WTC11 (cell line): ENCODE measurements at regions not wholly inside any gene's neighbourhood (a gene's known extent, or its start where the extent isn't known, plus 50 kb on each side); places are given as distances from the start of the nearest gene placed in this dataset.

ENCODE experiments used
- ATAC-seq: fragments of 200-7000 bp; cut with Tn5 transposase; 2 replicates; pipeline ENCODE4 v1.10.0; 2021; ENCODE audit warnings: mild to moderate bottlenecking, moderate library complexity
- CTCF ChIA-PET: fragments of 300-600 bp; sonication (Branson Sonifier 250); formaldehyde crosslinking; loops from one replicate; lab custom pipeline; 2021; ENCODE audit warnings: antibody characterized with exemption; lab: Charles Lee
- POLR2A ChIA-PET: fragments of 350-600 bp; sonication (Branson Sonifier 250); formaldehyde crosslinking; loops from one replicate; lab custom pipeline; 2021; ENCODE audit warnings: antibody characterized with exemption; lab: Charles Lee
- DNase-seq: peaks from one replicate; pipeline ENCODE4 v3.0.0; 2021; ENCODE audit warnings: low spot score
- H3K27ac Mint-ChIP-seq: 2 replicates; pipeline ENCODE4 v1.8.0; 2021; ENCODE audit warnings: mixed read lengths
- H3K27me3 Mint-ChIP-seq: 2 replicates; pipeline ENCODE4 v1.8.0; 2021; ENCODE audit warnings: low read depth, mild to moderate bottlenecking, moderate library complexity, mixed read lengths
- H3K36me3 Mint-ChIP-seq: 2 replicates; pipeline ENCODE4 v1.8.0; 2021; ENCODE audit warnings: mixed read lengths
- H3K4me1 Mint-ChIP-seq: 2 replicates; pipeline ENCODE4 v1.8.0; 2022; ENCODE audit warnings: mixed read lengths
- H3K4me3 Mint-ChIP-seq: 2 replicates; pipeline ENCODE4 v1.8.0; 2021; ENCODE audit warnings: mild to moderate bottlenecking, moderate library complexity, mixed read lengths
- H3K9me3 Mint-ChIP-seq: 2 replicates; pipeline ENCODE4 v1.8.0; 2021; ENCODE audit warnings: mixed read lengths
- ATF1 ChIP-seq: sonication (generic); formaldehyde crosslinking; IDR thresholded peaks from 2 replicates; pipeline ENCODE4 v1.8.1; 2023; ENCODE audit warnings: mild to moderate bottlenecking, moderate library complexity, missing genetic modification reagents
- CREM ChIP-seq: sonication (generic); formaldehyde crosslinking; IDR thresholded peaks from 2 replicates; pipeline ENCODE4 v1.8.1; 2022; ENCODE audit warnings: mild to moderate bottlenecking, missing genetic modification reagents, moderate library complexity
- GABPB1 ChIP-seq: sonication (generic); formaldehyde crosslinking; IDR thresholded peaks from 2 replicates; pipeline ENCODE4 v1.8.1; 2023; ENCODE audit warnings: mild to moderate bottlenecking, missing genetic modification reagents
- IRF2 ChIP-seq: sonication (generic); formaldehyde crosslinking; IDR thresholded peaks from 2 replicates; pipeline ENCODE4 v1.8.0; 2022; ENCODE audit warnings: low read depth, missing genetic modification reagents, borderline replicate concordance
- JAZF1 ChIP-seq: fragments of 250-450 bp; sonication (Bioruptor Pico); IDR thresholded peaks from 2 replicates; pipeline ENCODE4 v1.9.0; 2021; ENCODE audit warnings: moderate library complexity, mild to moderate bottlenecking, inconsistent platforms
- KAT7 ChIP-seq: sonication (generic); formaldehyde crosslinking; IDR thresholded peaks from 2 replicates; pipeline ENCODE4 v1.8.1; 2023; ENCODE audit warnings: missing genetic modification reagents, mild to moderate bottlenecking, borderline replicate concordance
- MXD4 ChIP-seq: fragments of 250-450 bp; sonication (Bioruptor Pico); IDR thresholded peaks from 2 replicates; pipeline ENCODE4 v1.8.0; 2021; ENCODE audit warnings: mild to moderate bottlenecking, moderate library complexity, borderline replicate concordance
- OVOL2 ChIP-seq: fragments of 250-450 bp; sonication (Bioruptor Pico); IDR thresholded peaks from 2 replicates; pipeline ENCODE4 v1.9.0; 2021; ENCODE audit warnings: mild to moderate bottlenecking, borderline replicate concordance
- PRRX2 ChIP-seq: fragments of 250-450 bp; sonication (Bioruptor Pico); IDR thresholded peaks from 2 replicates; pipeline ENCODE4 v1.8.0; 2021; ENCODE audit warnings: mild to moderate bottlenecking
- RELA ChIP-seq: sonication (generic); formaldehyde crosslinking; IDR thresholded peaks from 2 replicates; pipeline ENCODE4 v1.8.1; 2022; ENCODE audit warnings: missing genetic modification reagents, mild to moderate bottlenecking, borderline replicate concordance
- SMAD3 ChIP-seq: sonication (generic); formaldehyde crosslinking; IDR thresholded peaks from 2 replicates; pipeline ENCODE4 v1.8.0; 2022; ENCODE audit warnings: missing genetic modification reagents, mild to moderate bottlenecking, borderline replicate concordance
- SOX15 ChIP-seq: fragments of 250-450 bp; sonication (Bioruptor Pico); IDR thresholded peaks from 2 replicates; pipeline ENCODE4 v1.9.0; 2021; ENCODE audit warnings: mild to moderate bottlenecking
- TEAD1 ChIP-seq: sonication (generic); formaldehyde crosslinking; IDR thresholded peaks from 2 replicates; pipeline ENCODE4 v1.8.0; 2022; ENCODE audit warnings: mild to moderate bottlenecking, missing genetic modification reagents
- TEAD4 ChIP-seq: sonication (generic); formaldehyde crosslinking; IDR thresholded peaks from 2 replicates; pipeline ENCODE4 v1.8.0; 2022; ENCODE audit warnings: mild to moderate bottlenecking, missing genetic modification reagents
- ZNF138 ChIP-seq: sonication (generic); formaldehyde crosslinking; conservative IDR thresholded peaks from 2 replicates; pipeline ENCODE4 v1.8.1; 2022; ENCODE audit warnings: mild to moderate bottlenecking, moderate library complexity, missing genetic modification reagents
- TF ChIP-seq, protein P1 (sequence below): sonication (generic); formaldehyde crosslinking; IDR thresholded peaks from 2 replicates; pipeline ENCODE4 v1.8.1; 2022; ENCODE audit warnings: low read depth, mild to moderate bottlenecking, moderate library complexity, missing genetic modification reagents, borderline replicate concordance
- TF ChIP-seq, protein P2 (sequence below): sonication (generic); formaldehyde crosslinking; IDR thresholded peaks from 2 replicates; pipeline ENCODE4 v1.8.1; 2022; ENCODE audit warnings: mild to moderate bottlenecking, moderate library complexity, missing genetic modification reagents
- TF ChIP-seq, protein P3 (sequence below): sonication (generic); formaldehyde crosslinking; IDR thresholded peaks from 2 replicates; pipeline ENCODE4 v1.8.1; 2022; ENCODE audit warnings: missing genetic modification reagents, borderline replicate concordance
- TF ChIP-seq, protein P4 (sequence below): sonication (generic); formaldehyde crosslinking; IDR thresholded peaks from 2 replicates; pipeline ENCODE4 v1.8.0; 2022; ENCODE audit warnings: mild to moderate bottlenecking, missing genetic modification reagents
- TF ChIP-seq, protein P5 (sequence below): sonication (generic); formaldehyde crosslinking; IDR thresholded peaks from 2 replicates; pipeline ENCODE4 v1.8.1; 2022; ENCODE audit warnings: low read depth, missing genetic modification reagents, borderline replicate concordance

DNA sequence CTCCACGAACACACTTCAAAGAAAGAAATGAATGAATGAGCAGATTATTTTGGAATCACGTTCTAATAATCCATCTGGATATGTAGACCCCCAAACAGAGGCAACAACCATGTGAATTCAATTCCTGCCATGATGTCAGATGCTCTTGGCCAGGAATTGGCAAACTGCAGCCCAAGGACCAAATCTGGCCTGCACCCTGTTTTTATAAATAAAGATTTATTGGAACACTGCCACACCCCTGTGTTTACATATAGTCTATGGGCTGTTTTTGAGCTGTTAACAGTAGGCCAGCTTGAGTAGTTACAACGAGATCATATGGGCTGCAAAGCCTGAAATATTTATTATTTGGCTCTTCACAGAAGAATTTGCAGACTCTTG, 336.0 kb upstream of the ZFHX3 start (continued):
- TF ChIP-seq, protein P1, sequence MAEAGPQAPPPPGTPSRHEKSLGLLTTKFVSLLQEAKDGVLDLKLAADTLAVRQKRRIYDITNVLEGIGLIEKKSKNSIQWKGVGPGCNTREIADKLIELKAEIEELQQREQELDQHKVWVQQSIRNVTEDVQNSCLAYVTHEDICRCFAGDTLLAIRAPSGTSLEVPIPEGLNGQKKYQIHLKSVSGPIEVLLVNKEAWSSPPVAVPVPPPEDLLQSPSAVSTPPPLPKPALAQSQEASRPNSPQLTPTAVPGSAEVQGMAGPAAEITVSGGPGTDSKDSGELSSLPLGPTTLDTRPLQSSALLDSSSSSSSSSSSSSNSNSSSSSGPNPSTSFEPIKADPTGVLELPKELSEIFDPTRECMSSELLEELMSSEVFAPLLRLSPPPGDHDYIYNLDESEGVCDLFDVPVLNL (CRISPR knock-in tag), result no peak
- TF ChIP-seq, protein P2, sequence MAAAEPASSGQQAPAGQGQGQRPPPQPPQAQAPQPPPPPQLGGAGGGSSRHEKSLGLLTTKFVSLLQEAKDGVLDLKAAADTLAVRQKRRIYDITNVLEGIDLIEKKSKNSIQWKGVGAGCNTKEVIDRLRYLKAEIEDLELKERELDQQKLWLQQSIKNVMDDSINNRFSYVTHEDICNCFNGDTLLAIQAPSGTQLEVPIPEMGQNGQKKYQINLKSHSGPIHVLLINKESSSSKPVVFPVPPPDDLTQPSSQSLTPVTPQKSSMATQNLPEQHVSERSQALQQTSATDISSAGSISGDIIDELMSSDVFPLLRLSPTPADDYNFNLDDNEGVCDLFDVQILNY (CRISPR knock-in tag), result no peak
- TF ChIP-seq, protein P3, sequence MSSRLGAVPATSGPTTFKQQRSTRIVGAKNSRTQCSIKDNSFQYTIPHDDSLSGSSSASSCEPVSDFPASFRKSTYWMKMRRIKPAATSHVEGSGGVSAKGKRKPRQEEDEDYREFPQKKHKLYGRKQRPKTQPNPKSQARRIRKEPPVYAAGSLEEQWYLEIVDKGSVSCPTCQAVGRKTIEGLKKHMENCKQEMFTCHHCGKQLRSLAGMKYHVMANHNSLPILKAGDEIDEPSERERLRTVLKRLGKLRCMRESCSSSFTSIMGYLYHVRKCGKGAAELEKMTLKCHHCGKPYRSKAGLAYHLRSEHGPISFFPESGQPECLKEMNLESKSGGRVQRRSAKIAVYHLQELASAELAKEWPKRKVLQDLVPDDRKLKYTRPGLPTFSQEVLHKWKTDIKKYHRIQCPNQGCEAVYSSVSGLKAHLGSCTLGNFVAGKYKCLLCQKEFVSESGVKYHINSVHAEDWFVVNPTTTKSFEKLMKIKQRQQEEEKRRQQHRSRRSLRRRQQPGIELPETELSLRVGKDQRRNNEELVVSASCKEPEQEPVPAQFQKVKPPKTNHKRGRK (CRISPR knock-in tag), result no peak
- TF ChIP-seq SOX15 (CRISPR knock-in tag) (no peak), CREM (CRISPR knock-in tag) (no peak), TEAD1 (CRISPR knock-in tag) (no peak), ATF1 (CRISPR knock-in tag) (no peak), MXD4 (CRISPR knock-in tag) (no peak), KAT7 (CRISPR knock-in tag) (no peak)

DNA sequence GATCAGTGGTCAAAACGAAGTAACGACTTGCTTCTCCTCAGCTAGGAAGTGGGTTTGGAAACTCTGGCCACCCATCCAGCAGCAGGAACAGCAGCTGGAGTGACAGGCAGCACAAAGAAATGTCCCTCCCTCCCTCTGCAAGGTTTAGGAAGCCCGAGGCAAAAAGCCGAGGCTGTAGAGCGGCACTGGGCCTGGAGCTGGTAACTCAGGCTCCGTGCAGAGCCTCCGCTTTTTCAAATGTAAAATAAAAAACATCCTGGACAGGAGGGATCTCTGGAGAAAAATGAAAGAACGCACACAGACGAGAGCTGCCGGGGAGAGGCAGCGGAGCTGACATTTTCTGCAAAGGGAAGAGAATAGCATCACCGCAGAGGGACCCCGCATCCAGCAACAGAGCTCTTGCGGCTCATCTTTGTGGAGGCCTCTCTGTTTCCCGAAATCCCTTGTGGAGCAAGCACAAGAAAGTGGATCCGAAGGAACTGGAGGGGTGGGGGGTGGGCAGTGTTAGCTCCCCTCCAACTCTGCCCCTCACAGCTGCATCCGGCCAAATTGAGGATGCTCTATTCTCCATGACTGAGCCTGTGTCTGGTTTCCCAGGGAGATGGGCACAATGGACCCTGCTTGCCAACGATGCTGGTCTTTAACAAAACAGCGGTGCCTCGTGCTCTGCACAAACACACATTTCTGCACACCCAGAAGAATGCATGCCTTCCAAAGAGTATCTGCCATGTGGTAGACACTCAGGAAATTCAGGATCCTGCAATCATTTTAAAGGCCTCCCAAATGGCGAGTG, 335.5 kb upstream of the ZFHX3 start:
- H3K4me3 Mint-ChIP-seq, result no peak overlapping the region
- no peak for DNase-seq

DNA sequence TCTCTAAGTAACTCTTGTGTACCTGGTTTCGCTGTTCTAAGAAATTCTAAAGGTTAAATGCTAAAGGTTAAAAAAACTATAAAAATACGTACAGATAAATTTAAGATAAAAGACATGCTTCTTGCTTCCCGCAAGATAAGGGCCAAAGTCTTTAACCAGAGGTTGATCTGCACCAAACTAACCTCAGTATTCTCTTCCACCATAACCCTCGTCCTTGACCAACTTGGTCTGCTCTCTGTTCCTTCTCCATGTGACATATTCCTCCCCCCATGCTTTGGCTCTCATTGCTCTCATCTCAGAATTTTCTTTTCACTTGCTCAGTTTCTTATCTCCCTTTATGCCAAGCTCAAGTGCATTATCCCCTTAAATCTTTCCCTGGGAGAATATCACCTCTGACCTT, 330.5 kb upstream of the ZFHX3 start:
- ATAC-seq (no peak), DNase-seq (no peak)
- Mint-ChIP-seq H3K27me3 (no peaks in the 10 kb centered on the region; the same call in 1 of the 2 replicates), H3K27ac (no peak overlapping the region), H3K9me3 (no peaks in the 10 kb centered on the region), H3K4me3 (no peak overlapping the region), H3K36me3 (no peaks in the 10 kb centered on the region), H3K4me1 (peaks cover 10% of the 10 kb centered on the region)
- TF ChIP-seq, protein P4, sequence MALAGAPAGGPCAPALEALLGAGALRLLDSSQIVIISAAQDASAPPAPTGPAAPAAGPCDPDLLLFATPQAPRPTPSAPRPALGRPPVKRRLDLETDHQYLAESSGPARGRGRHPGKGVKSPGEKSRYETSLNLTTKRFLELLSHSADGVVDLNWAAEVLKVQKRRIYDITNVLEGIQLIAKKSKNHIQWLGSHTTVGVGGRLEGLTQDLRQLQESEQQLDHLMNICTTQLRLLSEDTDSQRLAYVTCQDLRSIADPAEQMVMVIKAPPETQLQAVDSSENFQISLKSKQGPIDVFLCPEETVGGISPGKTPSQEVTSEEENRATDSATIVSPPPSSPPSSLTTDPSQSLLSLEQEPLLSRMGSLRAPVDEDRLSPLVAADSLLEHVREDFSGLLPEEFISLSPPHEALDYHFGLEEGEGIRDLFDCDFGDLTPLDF (CRISPR knock-in tag), result no peak
- TF ChIP-seq JAZF1 (CRISPR knock-in tag) (no peak), GABPB1 (CRISPR knock-in tag) (no peak), PRRX2 (CRISPR knock-in tag) (no peak)
- TF ChIP-seq, protein P1 (CRISPR knock-in tag), result no peak
- POLR2A ChIA-PET, result no interaction called here
- CTCF ChIA-PET, result no interaction called here

More for the DNA sequence above, 335.5 kb upstream of the ZFHX3 start:
- CTCF ChIA-PET, result interaction anchor here (0.5 to 0.9 kb wide), 2 partner anchors 16 to 652 kb away, joined by 3 to 4 read pairs; no protein-coding TSS in a partner anchor
- peak; percentile 73 for ATAC-seq
- H3K9me3 Mint-ChIP-seq, result no peaks in the 10 kb centered on the region
- no peaks in the 10 kb centered on the region; the same call in 1 of the 2 replicates for H3K27me3 Mint-ChIP-seq
- H3K27ac Mint-ChIP-seq, result no peak overlapping the region
- POLR2A ChIA-PET, result no interaction called here
- TF ChIP-seq MXD4 (CRISPR knock-in tag) (no peak), IRF2 (CRISPR knock-in tag) (no peak), ZNF138 (CRISPR knock-in tag) (no peak), RELA (CRISPR knock-in tag) (no peak), OVOL2 (CRISPR knock-in tag) (no peak), SMAD3 (no peak), TEAD4 (CRISPR knock-in tag) (no peak)
- TF ChIP-seq, protein P5, sequence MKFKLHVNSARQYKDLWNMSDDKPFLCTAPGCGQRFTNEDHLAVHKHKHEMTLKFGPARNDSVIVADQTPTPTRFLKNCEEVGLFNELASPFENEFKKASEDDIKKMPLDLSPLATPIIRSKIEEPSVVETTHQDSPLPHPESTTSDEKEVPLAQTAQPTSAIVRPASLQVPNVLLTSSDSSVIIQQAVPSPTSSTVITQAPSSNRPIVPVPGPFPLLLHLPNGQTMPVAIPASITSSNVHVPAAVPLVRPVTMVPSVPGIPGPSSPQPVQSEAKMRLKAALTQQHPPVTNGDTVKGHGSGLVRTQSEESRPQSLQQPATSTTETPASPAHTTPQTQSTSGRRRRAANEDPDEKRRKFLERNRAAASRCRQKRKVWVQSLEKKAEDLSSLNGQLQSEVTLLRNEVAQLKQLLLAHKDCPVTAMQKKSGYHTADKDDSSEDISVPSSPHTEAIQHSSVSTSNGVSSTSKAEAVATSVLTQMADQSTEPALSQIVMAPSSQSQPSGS (CRISPR knock-in tag), result no peak
- peaks cover 10% of the 10 kb centered on the region for H3K4me1 Mint-ChIP-seq
- no peaks in the 10 kb centered on the region for H3K36me3 Mint-ChIP-seq
